ENCODE measurements at regions not wholly inside any gene's neighbourhood (a gene's known extent, or its start where the extent isn't known, plus 50 kb on each side); places are given as distances from the start of the nearest gene placed in this dataset.

GRCh38 chr18:2179498-2180183 lies 391.7 kb downstream of the METTL4 start:
- Histone ChIP-seq H3K27me3 (ENCODE audit: control insufficient read depth, insufficient read depth, low read length, poor library complexity, severe bottlenecking) (no peaks in the 10 kb centered on the region), H3K4me1 (ENCODE audit: control insufficient read depth, insufficient read depth, low read length) (no peaks in the 10 kb centered on the region), H3K4me3 (ENCODE audit: insufficient read depth, low read depth, low read length) (no peak overlapping the region), H3K36me3 (ENCODE audit: control insufficient read depth, insufficient read depth, low read length) (no peaks in the 10 kb centered on the region), H3K27ac (ENCODE audit: insufficient read depth, low read depth, low read length, poor library complexity, severe bottlenecking) (no peak overlapping the region), H3K9me3 (ENCODE audit: control insufficient read depth, low read length) (no peaks in the 10 kb centered on the region)
- 93 to 95% methylated on average over 8 of the region's 8 CpGs for WGBS, 2 experiments

DNA sequence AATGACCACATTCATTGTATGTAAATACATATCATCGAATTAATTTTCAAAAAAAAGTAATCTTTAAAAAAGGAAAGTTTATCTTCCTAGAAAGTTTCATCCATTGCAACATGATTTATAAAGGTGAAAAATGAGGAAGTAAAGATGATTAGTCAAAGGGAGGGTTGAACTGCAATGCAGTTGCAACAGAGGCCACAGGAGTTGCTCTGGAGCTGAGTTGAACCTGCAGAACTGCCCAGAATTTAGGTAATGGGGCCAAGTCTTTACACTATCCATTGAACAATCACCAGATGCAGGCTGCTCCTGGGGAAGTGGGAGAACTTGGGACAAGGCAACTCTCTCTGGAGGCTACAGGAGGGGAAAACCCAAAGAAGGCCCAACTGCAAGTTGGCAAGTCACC lies 390.7 kb downstream of the METTL4 start:
- no peaks in the 10 kb centered on the region for H3K36me3 ChIP-seq (ENCODE audit: control insufficient read depth, insufficient read depth, low read length)
- H3K4me3 ChIP-seq (ENCODE audit: insufficient read depth, low read depth, low read length), result no peak overlapping the region
- WGBS, 2 experiments, result no CpG with 5 or more reads among the region's 1 CpG
- no peak overlapping the region for H3K27ac ChIP-seq (ENCODE audit: insufficient read depth, low read depth, low read length, poor library complexity, severe bottlenecking)
- H3K4me1 ChIP-seq (ENCODE audit: control insufficient read depth, insufficient read depth, low read length), result no peaks in the 10 kb centered on the region
- H3K9me3 ChIP-seq (ENCODE audit: control insufficient read depth, low read length), result no peaks in the 10 kb centered on the region
- no peaks in the 10 kb centered on the region for H3K27me3 ChIP-seq (ENCODE audit: control insufficient read depth, insufficient read depth, low read length, poor library complexity, severe bottlenecking)

GRCh38 chr18:2183432-2183831 lies 387.9 kb downstream of the METTL4 start:
- Histone ChIP-seq H3K4me3 (ENCODE audit: insufficient read depth, low read depth, low read length) (no peak overlapping the region), H3K9me3 (ENCODE audit: control insufficient read depth, low read length) (no peaks in the 10 kb centered on the region), H3K27me3 (ENCODE audit: control insufficient read depth, insufficient read depth, low read length, poor library complexity, severe bottlenecking) (no peaks in the 10 kb centered on the region), H3K4me1 (ENCODE audit: control insufficient read depth, insufficient read depth, low read length) (no peaks in the 10 kb centered on the region), H3K27ac (ENCODE audit: insufficient read depth, low read depth, low read length, poor library complexity, severe bottlenecking) (no peak overlapping the region), H3K36me3 (ENCODE audit: control insufficient read depth, insufficient read depth, low read length) (no peaks in the 10 kb centered on the region)
- WGBS, 2 experiments, result 92 to 94% methylated on average over 5 of the region's 5 CpGs

GRCh38 chr18:2186967-2187366 lies 384.3 kb downstream of the METTL4 start:
- Histone ChIP-seq H3K36me3 (ENCODE audit: control insufficient read depth, insufficient read depth, low read length) (no peaks in the 10 kb centered on the region), H3K4me1 (ENCODE audit: control insufficient read depth, insufficient read depth, low read length) (no peaks in the 10 kb centered on the region), H3K9me3 (ENCODE audit: control insufficient read depth, low read length) (no peaks in the 10 kb centered on the region), H3K27ac (ENCODE audit: insufficient read depth, low read depth, low read length, poor library complexity, severe bottlenecking) (no peak overlapping the region), H3K4me3 (ENCODE audit: insufficient read depth, low read depth, low read length) (no peak overlapping the region), H3K27me3 (ENCODE audit: control insufficient read depth, insufficient read depth, low read length, poor library complexity, severe bottlenecking) (no peaks in the 10 kb centered on the region)
- 71% methylated on average over 1 of the region's 1 CpG; no CpG with 5 or more reads in 1 of the 2 experiments for WGBS, 2 experiments

- no peaks in the 10 kb centered on the region for H3K36me3 ChIP-seq (ENCODE audit: control insufficient read depth, insufficient read depth, low read length)
- no peak overlapping the region for H3K27ac ChIP-seq (ENCODE audit: insufficient read depth, low read depth, low read length, poor library complexity, severe bottlenecking)
- no peaks in the 10 kb centered on the region for H3K4me1 ChIP-seq (ENCODE audit: control insufficient read depth, insufficient read depth, low read length)
- H3K27me3 ChIP-seq (ENCODE audit: control insufficient read depth, insufficient read depth, low read length, poor library complexity, severe bottlenecking), result no peaks in the 10 kb centered on the region
- H3K9me3 ChIP-seq (ENCODE audit: control insufficient read depth, low read length), result no peaks in the 10 kb centered on the region
- H3K4me3 ChIP-seq (ENCODE audit: insufficient read depth, low read depth, low read length), result no peak overlapping the region
- 82 to 93% methylated on average over 1 of the region's 1 CpG for WGBS, 2 experiments
Measured at GRCh38 chr18:2188258-2188657, 383.0 kb downstream of the METTL4 start.

DNA sequence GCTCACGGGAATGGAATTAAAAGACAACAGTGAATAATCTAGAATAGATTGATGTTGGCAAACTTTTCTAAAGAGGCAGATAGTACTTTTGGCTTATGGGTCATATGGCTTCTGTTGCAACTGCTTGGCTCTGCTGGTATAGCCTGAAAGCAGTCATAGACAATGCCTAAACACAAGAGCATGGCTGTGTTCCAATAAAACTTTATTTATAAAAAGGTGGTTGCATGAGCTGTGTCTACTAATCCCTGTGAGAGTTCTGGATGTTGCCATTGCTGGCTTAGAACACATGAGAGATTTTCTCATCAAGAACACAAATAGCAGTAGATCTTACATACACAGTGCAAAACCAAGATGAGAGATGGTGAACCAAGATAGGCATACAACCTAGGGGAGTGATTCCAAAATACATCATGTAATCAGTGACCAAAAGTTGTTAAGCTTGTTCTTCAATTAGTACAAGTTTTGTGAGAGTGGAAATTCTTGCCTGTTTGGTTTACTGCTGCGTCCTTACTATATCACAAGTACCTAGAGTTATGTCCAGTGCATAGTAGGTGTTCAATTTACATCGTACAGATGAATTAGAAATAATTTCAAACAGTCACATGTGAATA lies 380.0 kb downstream of the METTL4 start:
- no peaks in the 10 kb centered on the region for H3K27me3 ChIP-seq (ENCODE audit: control insufficient read depth, insufficient read depth, low read length, poor library complexity, severe bottlenecking)
- H3K4me3 ChIP-seq (ENCODE audit: insufficient read depth, low read depth, low read length), result no peak overlapping the region
- no peak overlapping the region for H3K27ac ChIP-seq (ENCODE audit: insufficient read depth, low read depth, low read length, poor library complexity, severe bottlenecking)
- H3K9me3 ChIP-seq (ENCODE audit: control insufficient read depth, low read length), result no peaks in the 10 kb centered on the region
- 94 to 97% methylated on average over 1 to 2 of the region's 3 CpGs for WGBS, 2 experiments
- H3K4me1 ChIP-seq (ENCODE audit: control insufficient read depth, insufficient read depth, low read length), result no peaks in the 10 kb centered on the region
- no peaks in the 10 kb centered on the region for H3K36me3 ChIP-seq (ENCODE audit: control insufficient read depth, insufficient read depth, low read length)

DNA sequence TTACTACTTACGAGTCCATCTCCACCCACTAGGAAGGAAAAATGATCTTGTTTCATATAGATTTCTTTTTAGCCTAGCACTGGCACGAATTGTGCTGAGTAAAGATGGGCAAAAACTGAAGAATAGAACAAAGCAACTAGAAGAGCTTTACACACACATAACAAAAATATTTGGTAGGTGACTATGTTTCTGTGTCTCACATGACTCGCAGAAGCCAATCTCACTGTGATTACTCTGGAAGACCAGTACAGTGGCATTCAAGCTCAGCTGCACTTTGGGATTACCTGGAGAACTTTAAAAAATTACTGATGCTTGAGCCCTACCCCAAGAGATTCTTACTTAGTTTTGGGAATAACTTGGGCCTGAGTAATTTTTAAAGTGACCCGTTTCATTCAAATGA lies 378.7 kb downstream of the METTL4 start:
- H3K9me3 ChIP-seq (ENCODE audit: control insufficient read depth, low read length), result no peaks in the 10 kb centered on the region
- no peaks in the 10 kb centered on the region for H3K4me1 ChIP-seq (ENCODE audit: control insufficient read depth, insufficient read depth, low read length)
- H3K27me3 ChIP-seq (ENCODE audit: control insufficient read depth, insufficient read depth, low read length, poor library complexity, severe bottlenecking), result no peaks in the 10 kb centered on the region
- WGBS, 2 experiments, result 90 to 91% methylated on average over 3 to 4 of the region's 4 CpGs
- no peak overlapping the region for H3K27ac ChIP-seq (ENCODE audit: insufficient read depth, low read depth, low read length, poor library complexity, severe bottlenecking)
- no peaks in the 10 kb centered on the region for H3K36me3 ChIP-seq (ENCODE audit: control insufficient read depth, insufficient read depth, low read length)
- H3K4me3 ChIP-seq (ENCODE audit: insufficient read depth, low read depth, low read length), result no peak overlapping the region

DNA sequence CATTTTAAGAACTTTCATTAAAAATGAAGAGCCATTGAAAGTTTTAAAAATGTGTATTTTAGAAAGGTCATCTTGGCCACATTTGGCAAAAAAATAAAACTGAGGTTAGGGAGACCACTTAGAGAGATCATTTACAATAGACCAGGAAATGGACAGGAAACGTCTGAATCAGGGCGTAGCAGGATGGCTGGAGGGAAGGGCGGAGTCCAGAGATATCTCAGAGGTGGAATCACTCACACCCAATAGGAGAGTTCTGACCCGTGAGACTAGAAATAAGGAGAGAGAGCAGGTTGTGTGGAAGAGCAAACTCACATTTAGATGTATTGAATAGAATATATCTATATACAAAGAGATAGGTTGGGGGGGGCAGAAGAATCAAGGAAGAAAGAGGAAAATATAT lies 373.4 kb downstream of the METTL4 start:
- Histone ChIP-seq H3K36me3 (ENCODE audit: control insufficient read depth, insufficient read depth, low read length) (no peaks in the 10 kb centered on the region), H3K27me3 (ENCODE audit: control insufficient read depth, insufficient read depth, low read length, poor library complexity, severe bottlenecking) (no peaks in the 10 kb centered on the region), H3K9me3 (ENCODE audit: control insufficient read depth, low read length) (no peaks in the 10 kb centered on the region), H3K4me1 (ENCODE audit: control insufficient read depth, insufficient read depth, low read length) (no peaks in the 10 kb centered on the region), H3K4me3 (ENCODE audit: insufficient read depth, low read depth, low read length) (no peak overlapping the region), H3K27ac (ENCODE audit: insufficient read depth, low read depth, low read length, poor library complexity, severe bottlenecking) (no peak overlapping the region)
- WGBS, 2 experiments, result 91 to 95% methylated on average over 3 to 4 of the region's 4 CpGs

DNA sequence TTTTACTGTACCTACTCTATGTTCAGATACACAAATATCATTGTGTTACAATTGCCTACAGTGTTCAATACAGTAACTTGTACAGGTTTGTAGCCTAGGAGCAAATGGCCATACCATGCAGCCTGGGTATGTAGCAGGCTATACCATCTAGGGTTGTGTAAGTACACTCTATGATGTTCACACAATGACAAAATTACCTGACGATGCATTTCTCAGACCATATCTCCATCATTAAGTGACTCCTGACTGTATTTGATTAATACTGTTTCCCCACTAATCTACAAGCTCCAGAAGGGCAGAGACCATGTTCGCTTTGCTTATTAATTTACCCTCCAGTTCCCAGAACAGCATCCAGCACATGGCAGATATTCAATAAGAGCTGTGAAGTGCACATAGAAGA lies 372.2 kb downstream of the METTL4 start:
- no peaks in the 10 kb centered on the region for H3K4me1 ChIP-seq (ENCODE audit: control insufficient read depth, insufficient read depth, low read length)
- H3K27me3 ChIP-seq (ENCODE audit: control insufficient read depth, insufficient read depth, low read length, poor library complexity, severe bottlenecking), result no peaks in the 10 kb centered on the region
- 91 to 100% methylated on average over 2 of the region's 2 CpGs for WGBS, 2 experiments
- H3K36me3 ChIP-seq (ENCODE audit: control insufficient read depth, insufficient read depth, low read length), result no peaks in the 10 kb centered on the region
- H3K4me3 ChIP-seq (ENCODE audit: insufficient read depth, low read depth, low read length), result no peak overlapping the region
- H3K9me3 ChIP-seq (ENCODE audit: control insufficient read depth, low read length), result no peaks in the 10 kb centered on the region
- H3K27ac ChIP-seq (ENCODE audit: insufficient read depth, low read depth, low read length, poor library complexity, severe bottlenecking), result no peak overlapping the region

DNA sequence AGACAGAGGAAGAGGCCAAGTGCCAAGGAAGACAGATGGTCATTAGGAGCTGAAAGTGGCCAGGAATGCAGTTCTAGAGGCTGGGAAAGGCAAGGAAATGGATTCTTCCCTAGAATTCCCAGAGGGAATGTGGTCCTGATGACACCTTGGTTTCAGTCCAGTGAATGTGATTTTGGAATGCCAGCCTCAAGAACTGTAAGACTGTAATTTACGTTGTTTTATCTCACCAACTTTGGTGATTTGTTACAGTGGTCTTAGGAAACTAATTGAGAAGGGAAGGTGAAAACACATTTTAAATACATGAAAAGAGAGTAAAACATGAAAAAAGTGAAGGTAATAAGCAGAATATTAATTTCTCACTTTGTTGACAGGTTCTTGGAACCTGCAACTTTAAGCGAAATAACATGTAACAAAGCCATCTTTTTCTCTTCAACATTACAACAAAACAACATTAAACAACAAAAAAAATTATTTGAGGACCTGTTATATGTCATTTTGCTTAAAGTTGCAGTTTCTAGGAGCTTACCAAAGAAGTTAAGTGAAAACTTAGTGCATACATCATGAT lies 370.2 kb downstream of the METTL4 start:
- H3K36me3 ChIP-seq (ENCODE audit: control insufficient read depth, insufficient read depth, low read length), result no peaks in the 10 kb centered on the region
- no peaks in the 10 kb centered on the region for H3K9me3 ChIP-seq (ENCODE audit: control insufficient read depth, low read length)
- no peaks in the 10 kb centered on the region for H3K27me3 ChIP-seq (ENCODE audit: control insufficient read depth, insufficient read depth, low read length, poor library complexity, severe bottlenecking)
- 100% methylated on average over 2 of the region's 2 CpGs for WGBS, 2 experiments
- no peak overlapping the region for H3K27ac ChIP-seq (ENCODE audit: insufficient read depth, low read depth, low read length, poor library complexity, severe bottlenecking)
- no peaks in the 10 kb centered on the region for H3K4me1 ChIP-seq (ENCODE audit: control insufficient read depth, insufficient read depth, low read length)
- no peak overlapping the region for H3K4me3 ChIP-seq (ENCODE audit: insufficient read depth, low read depth, low read length)
